Ishikawa (cell line): ENCODE measurements at regions not wholly inside any gene's neighbourhood (a gene's known extent, or its start where the extent isn't known, plus 50 kb on each side); places are given as distances from the start of the nearest gene placed in this dataset.

Source experiments
- CEBPB ChIP-seq: IDR thresholded peaks from 2 replicates; pipeline ENCODE4 v1.6.1; 2012
- CREB1 ChIP-seq: IDR thresholded peaks from 2 replicates; pipeline ENCODE4 v1.6.1; 2012; ENCODE audit warnings: low read depth
- EGR1 ChIP-seq: IDR thresholded peaks from 2 replicates; pipeline ENCODE4 v1.6.1; 2012
- EP300 ChIP-seq: IDR thresholded peaks from 2 replicates; pipeline ENCODE4 v1.6.1; 2012; ENCODE audit warnings: borderline replicate concordance
- FOXM1 ChIP-seq: IDR thresholded peaks from 2 replicates; pipeline ENCODE4 v1.6.1; 2012; ENCODE audit warnings: low read depth, borderline replicate concordance
- MAX ChIP-seq: IDR thresholded peaks from 2 replicates; pipeline ENCODE4 v1.6.1; 2012
- NFIC ChIP-seq: IDR thresholded peaks from 2 replicates; pipeline ENCODE4 v1.6.1; 2012
- RAD21 ChIP-seq: IDR thresholded peaks from 2 replicates; pipeline ENCODE4 v1.6.1; 2012; ENCODE audit warnings: low read depth
- TAF1 ChIP-seq: IDR thresholded peaks from 2 replicates; pipeline ENCODE4 v1.6.1; 2012; ENCODE audit warnings: low read depth, mild to moderate bottlenecking
- TCF12 ChIP-seq: IDR thresholded peaks from 2 replicates; pipeline ENCODE4 v1.6.1; 2012; ENCODE audit warnings: low read depth
- TEAD4 ChIP-seq: IDR thresholded peaks from 2 replicates; pipeline ENCODE4 v1.6.1; 2012
- YY1 ChIP-seq: IDR thresholded peaks from 2 replicates; pipeline ENCODE4 v1.6.1; 2012; ENCODE audit warnings: low read depth
- ZBTB7A ChIP-seq: IDR thresholded peaks from 2 replicates; pipeline ENCODE4 v1.6.1; 2012; ENCODE audit warnings: low read depth
- TF ChIP-seq, protein P1 (sequence below): IDR thresholded peaks from 2 replicates; pipeline ENCODE4 v1.6.1; 2012; ENCODE audit warnings: low read depth, mild to moderate bottlenecking
- TF ChIP-seq, protein P2 (sequence below): IDR thresholded peaks from 2 replicates; pipeline ENCODE4 v1.6.1; 2012

- TF ChIP-seq TCF12 = no peak
- TF ChIP-seq RAD21 = no peak
- no peak for TF ChIP-seq CREB1
- TF ChIP-seq FOXM1 = no peak
- TF ChIP-seq ZBTB7A = no peak
- no peak for TF ChIP-seq YY1
Observed at GRCh38 chr2:22273853-22274252, 1111.1 kb upstream of the KLHL29 start.

DNA sequence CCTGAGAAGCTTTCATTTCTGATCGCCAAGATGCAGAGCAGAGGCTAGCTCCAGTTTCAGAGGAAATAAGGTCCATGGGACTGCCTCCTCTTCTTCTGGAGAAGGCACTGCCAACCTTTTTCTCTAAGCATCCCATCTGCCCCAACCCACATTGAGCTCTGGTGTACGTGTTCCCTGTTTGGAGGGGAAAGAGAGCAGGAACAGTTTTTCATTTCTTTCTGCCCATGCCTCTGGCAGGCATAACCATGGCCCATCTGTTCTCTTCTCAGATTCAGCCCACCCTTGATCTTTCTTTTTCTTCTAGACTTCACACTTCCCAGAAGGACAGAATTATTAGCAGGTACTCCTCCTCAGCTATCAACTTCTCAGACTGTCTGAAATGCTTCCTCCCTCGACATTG, 1110.3 kb upstream of the KLHL29 start:
- TF ChIP-seq CEBPB (no peak), RAD21 (no peak), NFIC (no peak), YY1 (no peak), CREB1 (no peak), EP300 (no peak), TAF1 (no peak), FOXM1 (no peak), EGR1 (no peak)
- TF ChIP-seq, protein P1, sequence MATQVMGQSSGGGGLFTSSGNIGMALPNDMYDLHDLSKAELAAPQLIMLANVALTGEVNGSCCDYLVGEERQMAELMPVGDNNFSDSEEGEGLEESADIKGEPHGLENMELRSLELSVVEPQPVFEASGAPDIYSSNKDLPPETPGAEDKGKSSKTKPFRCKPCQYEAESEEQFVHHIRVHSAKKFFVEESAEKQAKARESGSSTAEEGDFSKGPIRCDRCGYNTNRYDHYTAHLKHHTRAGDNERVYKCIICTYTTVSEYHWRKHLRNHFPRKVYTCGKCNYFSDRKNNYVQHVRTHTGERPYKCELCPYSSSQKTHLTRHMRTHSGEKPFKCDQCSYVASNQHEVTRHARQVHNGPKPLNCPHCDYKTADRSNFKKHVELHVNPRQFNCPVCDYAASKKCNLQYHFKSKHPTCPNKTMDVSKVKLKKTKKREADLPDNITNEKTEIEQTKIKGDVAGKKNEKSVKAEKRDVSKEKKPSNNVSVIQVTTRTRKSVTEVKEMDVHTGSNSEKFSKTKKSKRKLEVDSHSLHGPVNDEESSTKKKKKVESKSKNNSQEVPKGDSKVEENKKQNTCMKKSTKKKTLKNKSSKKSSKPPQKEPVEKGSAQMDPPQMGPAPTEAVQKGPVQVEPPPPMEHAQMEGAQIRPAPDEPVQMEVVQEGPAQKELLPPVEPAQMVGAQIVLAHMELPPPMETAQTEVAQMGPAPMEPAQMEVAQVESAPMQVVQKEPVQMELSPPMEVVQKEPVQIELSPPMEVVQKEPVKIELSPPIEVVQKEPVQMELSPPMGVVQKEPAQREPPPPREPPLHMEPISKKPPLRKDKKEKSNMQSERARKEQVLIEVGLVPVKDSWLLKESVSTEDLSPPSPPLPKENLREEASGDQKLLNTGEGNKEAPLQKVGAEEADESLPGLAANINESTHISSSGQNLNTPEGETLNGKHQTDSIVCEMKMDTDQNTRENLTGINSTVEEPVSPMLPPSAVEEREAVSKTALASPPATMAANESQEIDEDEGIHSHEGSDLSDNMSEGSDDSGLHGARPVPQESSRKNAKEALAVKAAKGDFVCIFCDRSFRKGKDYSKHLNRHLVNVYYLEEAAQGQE = no peak
- TF ChIP-seq, protein P2, sequence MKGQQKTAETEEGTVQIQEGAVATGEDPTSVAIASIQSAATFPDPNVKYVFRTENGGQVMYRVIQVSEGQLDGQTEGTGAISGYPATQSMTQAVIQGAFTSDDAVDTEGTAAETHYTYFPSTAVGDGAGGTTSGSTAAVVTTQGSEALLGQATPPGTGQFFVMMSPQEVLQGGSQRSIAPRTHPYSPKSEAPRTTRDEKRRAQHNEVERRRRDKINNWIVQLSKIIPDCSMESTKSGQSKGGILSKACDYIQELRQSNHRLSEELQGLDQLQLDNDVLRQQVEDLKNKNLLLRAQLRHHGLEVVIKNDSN = no peak

DNA sequence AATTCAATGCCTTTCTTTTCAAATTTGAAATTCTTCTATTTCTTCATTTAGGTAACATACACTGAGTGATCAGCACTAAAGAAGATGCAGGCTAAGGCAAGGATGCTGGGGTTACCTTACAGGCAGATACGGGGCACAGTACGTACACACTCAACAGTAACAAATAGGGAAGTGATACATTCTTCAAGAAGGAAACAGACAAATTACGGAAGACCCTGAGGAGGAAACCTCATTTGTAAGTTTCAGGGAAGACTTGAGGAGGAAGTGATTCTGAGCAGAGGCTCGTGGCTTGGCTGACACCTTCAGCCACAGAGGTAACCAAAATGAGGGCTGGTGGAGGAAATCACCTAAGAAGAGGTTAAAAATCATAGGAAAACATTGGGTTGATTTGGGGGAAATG, 1108.3 kb upstream of the KLHL29 start:
- no peak for TF ChIP-seq TAF1
- no peak for TF ChIP-seq CEBPB
- TF ChIP-seq, protein P2 = no peak
- TF ChIP-seq YY1 = no peak
- no peak for TF ChIP-seq RAD21
- TF ChIP-seq TCF12 = no peak
- no peak for TF ChIP-seq NFIC
- TF ChIP-seq, protein P1 = no peak
- TF ChIP-seq MAX = no peak
- TF ChIP-seq EGR1 = no peak

- TF ChIP-seq TAF1 (no peak), ZBTB7A (no peak), MAX (no peak), CREB1 (no peak), TEAD4 (no peak), CEBPB (no peak)
- TF ChIP-seq, protein P1 = no peak
Observed at GRCh38 chr2:22279541-22279940, 1105.4 kb upstream of the KLHL29 start.

GRCh38 chr2:22281033-22281432, 1103.9 kb upstream of the KLHL29 start:
- TF ChIP-seq, protein P2 = no peak
- TF ChIP-seq TAF1 (no peak), YY1 (no peak), NFIC (no peak), MAX (no peak), TEAD4 (no peak), EP300 (no peak), EGR1 (no peak), FOXM1 (no peak), CEBPB (no peak), CREB1 (no peak), ZBTB7A (no peak), RAD21 (no peak), TCF12 (no peak)
- TF ChIP-seq, protein P1 = no peak
